ENCODE measurements at regions not wholly inside any gene's neighbourhood (a gene's known extent, or its start where the extent isn't known, plus 50 kb on each side); places are given as distances from the start of the nearest gene placed in this dataset.

DNA sequence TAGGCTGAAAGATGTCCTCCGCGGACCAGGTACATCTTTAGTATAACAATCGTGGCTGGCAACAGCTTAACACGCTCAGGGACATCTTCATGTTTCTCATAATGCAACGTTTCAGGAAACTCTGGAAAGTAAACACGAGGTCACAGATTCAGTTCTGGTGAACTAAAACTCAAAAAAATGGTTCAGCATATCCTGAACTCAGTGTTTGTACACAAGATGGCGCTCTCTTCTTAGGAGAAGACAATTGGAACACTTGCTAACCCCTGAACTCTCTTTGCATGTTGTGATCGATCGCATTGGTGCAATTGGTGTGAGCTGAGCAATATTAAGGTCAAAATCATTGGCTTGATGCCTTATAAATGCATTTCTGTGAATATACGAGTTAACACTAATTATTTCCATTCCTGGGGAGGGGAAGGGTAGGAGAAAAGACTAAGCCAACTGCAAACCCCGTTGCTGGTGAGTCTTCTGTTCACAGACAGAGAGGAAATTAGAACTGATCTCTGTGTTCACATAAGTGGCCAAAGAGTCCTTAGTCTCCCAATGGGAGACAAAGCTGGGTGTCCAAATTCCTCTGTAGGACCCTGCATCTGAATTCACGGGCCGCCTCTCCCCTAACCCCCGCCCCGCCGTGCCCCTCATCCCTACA lies 52.6 kb upstream of the FAM180A start:
- peak overlapping the region; percentile 36; the same call in 1 of the 2 replicates for H3K4me2 ChIP-seq (ENCODE audit: low read length)

DNA sequence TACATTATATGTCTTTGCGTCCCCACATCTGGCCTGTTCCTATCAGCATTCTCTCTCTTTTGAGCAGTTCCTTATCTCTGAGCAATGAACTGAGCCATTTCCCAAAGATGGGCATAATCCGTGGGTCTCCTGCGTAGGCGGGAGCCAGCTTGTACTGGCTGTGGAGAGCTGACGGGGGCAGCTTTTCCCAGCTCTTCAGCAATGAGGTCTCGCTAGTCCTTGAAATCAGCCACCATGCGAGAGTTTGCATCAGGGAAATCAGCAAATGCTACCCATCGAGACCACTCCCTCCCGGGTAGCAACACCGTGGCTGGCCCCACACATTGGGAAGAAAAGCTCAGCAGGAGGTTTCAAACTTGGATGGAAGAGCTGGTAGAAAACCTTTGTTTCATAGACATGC lies 51.9 kb upstream of the FAM180A start:
- no TSS peak for BruUV-seq (replicated peaks)
- Histone ChIP-seq H2AFZ (ENCODE audit: low read length) (peak overlapping the region; percentile 83), H3K4me2 (ENCODE audit: low read length) (no peak overlapping the region)

More for the DNA sequence above, 52.6 kb upstream of the FAM180A start:
- Histone ChIP-seq H4K20me1 (ENCODE audit: insufficient read depth, low read length) (no peaks in the 10 kb centered on the region), H3K27ac (ENCODE audit: low read depth, low read length, poor library complexity, severe bottlenecking) (no peak overlapping the region), H3K9me3 (ENCODE audit: low read length) (no peaks in the 10 kb centered on the region), H3K4me3 (ENCODE audit: low read depth, low read length, poor library complexity, severe bottlenecking) (no peak overlapping the region), H3K4me1 (ENCODE audit: insufficient read depth, low read length, poor library complexity, severe bottlenecking) (peaks cover 7% of the 10 kb centered on the region), H3K36me3 (ENCODE audit: insufficient read depth, low read length) (no peaks in the 10 kb centered on the region), H3K79me2 (ENCODE audit: insufficient read depth, low read depth, low read length) (no peaks in the 10 kb centered on the region), H3K9me2 (ENCODE audit: insufficient read depth, low read length) (no peaks in the 10 kb centered on the region), H2AFZ (ENCODE audit: low read length) (peak overlapping the region; percentile 83)
- intact Hi-C loops (cut with micrococcal nuclease; ENCODE audit: unreplicated experiment): loop anchor here (1.0 to 10.0 kb wide), 4 partner anchors 208 to 1654 kb away; no protein-coding TSS in a partner anchor
- BruUV-seq (replicated peaks): no TSS peak
- DNase-seq (ENCODE audit: low spot score): peak; percentile 81
- CTCF ChIA-PET (ENCODE audit: unreplicated experiment): interaction anchor here (0.8 kb wide), 1 partner anchor 207 kb away, joined by 3 read pairs; no protein-coding TSS in a partner anchor
- TF ChIP-seq, protein P1, sequence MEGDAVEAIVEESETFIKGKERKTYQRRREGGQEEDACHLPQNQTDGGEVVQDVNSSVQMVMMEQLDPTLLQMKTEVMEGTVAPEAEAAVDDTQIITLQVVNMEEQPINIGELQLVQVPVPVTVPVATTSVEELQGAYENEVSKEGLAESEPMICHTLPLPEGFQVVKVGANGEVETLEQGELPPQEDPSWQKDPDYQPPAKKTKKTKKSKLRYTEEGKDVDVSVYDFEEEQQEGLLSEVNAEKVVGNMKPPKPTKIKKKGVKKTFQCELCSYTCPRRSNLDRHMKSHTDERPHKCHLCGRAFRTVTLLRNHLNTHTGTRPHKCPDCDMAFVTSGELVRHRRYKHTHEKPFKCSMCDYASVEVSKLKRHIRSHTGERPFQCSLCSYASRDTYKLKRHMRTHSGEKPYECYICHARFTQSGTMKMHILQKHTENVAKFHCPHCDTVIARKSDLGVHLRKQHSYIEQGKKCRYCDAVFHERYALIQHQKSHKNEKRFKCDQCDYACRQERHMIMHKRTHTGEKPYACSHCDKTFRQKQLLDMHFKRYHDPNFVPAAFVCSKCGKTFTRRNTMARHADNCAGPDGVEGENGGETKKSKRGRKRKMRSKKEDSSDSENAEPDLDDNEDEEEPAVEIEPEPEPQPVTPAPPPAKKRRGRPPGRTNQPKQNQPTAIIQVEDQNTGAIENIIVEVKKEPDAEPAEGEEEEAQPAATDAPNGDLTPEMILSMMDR (conservative IDR thresholded peaks at IDR 0.05; ENCODE audit: low read length): peak; percentile 96
- no peak for TF ChIP-seq EZH2phosphoT487 (IDR thresholded peaks at IDR 0.05; ENCODE audit: borderline replicate concordance, low read depth, low read length)
- POLR2A ChIA-PET: no interaction called here

More for the DNA sequence above, 51.9 kb upstream of the FAM180A start:
- Histone ChIP-seq H4K20me1 (ENCODE audit: insufficient read depth, low read length) (no peaks in the 10 kb centered on the region), H3K36me3 (ENCODE audit: insufficient read depth, low read length) (no peaks in the 10 kb centered on the region), H3K4me3 (ENCODE audit: low read depth, low read length, poor library complexity, severe bottlenecking) (no peak overlapping the region), H3K9me2 (ENCODE audit: insufficient read depth, low read length) (no peaks in the 10 kb centered on the region), H3K79me2 (ENCODE audit: insufficient read depth, low read depth, low read length) (no peaks in the 10 kb centered on the region), H3K4me1 (ENCODE audit: insufficient read depth, low read length, poor library complexity, severe bottlenecking) (peaks cover 7% of the 10 kb centered on the region), H3K9me3 (ENCODE audit: low read length) (no peaks in the 10 kb centered on the region), H3K27ac (ENCODE audit: low read depth, low read length, poor library complexity, severe bottlenecking) (no peak overlapping the region)
- no peak for DNase-seq (ENCODE audit: low spot score)
- ChIA-PET CTCF (ENCODE audit: unreplicated experiment) (interaction anchor here (0.8 kb wide), 1 partner anchor 208 kb away, joined by 3 read pairs; no protein-coding TSS in a partner anchor), POLR2A (interaction anchor here (0.7 kb wide), 1 partner anchor 544 kb away, joined by 3 read pairs; no protein-coding TSS in a partner anchor)
- TF ChIP-seq EZH2phosphoT487 (IDR thresholded peaks at IDR 0.05; ENCODE audit: borderline replicate concordance, low read depth, low read length): no peak
- TF ChIP-seq, protein P1 (conservative IDR thresholded peaks at IDR 0.05; ENCODE audit: low read length): no peak
- intact Hi-C loops (cut with micrococcal nuclease; ENCODE audit: unreplicated experiment): loop anchor here (5.0 to 10.0 kb wide), 3 partner anchors 492 to 1654 kb away; no protein-coding TSS in a partner anchor

Measured in OCI-LY7 (cell line).